SU-DHL-6 (cell line): ENCODE measurements at regions not wholly inside any gene's neighbourhood (a gene's known extent, or its start where the extent isn't known, plus 50 kb on each side); places are given as distances from the start of the nearest gene placed in this dataset.

Experiments used
- EZH2phosphoT487 ChIP-seq: fragments of 200-600 bp; sonication (generic), shearing (Covaris generic); conservative IDR thresholded peaks from 2 replicates; pipeline ENCODE4 v1.6.1; 2018; ENCODE audit warnings: mild to moderate bottlenecking, antibody characterized with exemption, low read length, moderate library complexity, mixed read lengths
- TF ChIP-seq, protein P1 (sequence below): fragments of 200-600 bp; sonication (generic); IDR thresholded peaks from one replicate; pipeline ENCODE4 v1.5.1; 2017; ENCODE audit warnings: antibody characterized with exemption, mild to moderate bottlenecking, low read length, moderate library complexity; ENCODE audit not compliant: insufficient read depth, poor library complexity, severe bottlenecking

DNA sequence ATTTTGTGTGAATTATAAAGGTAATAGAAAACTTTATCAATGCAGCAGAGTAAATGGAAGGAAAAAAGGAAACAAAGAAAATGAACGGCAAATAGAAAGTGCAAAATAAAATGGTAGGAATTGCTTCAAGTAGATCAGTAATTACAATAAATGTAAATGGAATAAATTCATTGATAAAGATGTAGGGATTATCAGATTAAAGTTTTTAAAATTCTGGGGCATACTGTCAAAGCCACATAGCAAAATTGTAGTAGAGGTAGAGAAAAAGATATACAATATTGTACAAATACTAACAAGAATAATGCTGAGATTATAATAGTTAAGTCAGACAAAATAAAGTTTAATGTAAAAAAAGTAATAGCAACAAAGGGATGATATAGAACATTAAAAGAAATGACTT is 94.7 kb downstream of the SMIM20 start:
- TF ChIP-seq, protein P1, sequence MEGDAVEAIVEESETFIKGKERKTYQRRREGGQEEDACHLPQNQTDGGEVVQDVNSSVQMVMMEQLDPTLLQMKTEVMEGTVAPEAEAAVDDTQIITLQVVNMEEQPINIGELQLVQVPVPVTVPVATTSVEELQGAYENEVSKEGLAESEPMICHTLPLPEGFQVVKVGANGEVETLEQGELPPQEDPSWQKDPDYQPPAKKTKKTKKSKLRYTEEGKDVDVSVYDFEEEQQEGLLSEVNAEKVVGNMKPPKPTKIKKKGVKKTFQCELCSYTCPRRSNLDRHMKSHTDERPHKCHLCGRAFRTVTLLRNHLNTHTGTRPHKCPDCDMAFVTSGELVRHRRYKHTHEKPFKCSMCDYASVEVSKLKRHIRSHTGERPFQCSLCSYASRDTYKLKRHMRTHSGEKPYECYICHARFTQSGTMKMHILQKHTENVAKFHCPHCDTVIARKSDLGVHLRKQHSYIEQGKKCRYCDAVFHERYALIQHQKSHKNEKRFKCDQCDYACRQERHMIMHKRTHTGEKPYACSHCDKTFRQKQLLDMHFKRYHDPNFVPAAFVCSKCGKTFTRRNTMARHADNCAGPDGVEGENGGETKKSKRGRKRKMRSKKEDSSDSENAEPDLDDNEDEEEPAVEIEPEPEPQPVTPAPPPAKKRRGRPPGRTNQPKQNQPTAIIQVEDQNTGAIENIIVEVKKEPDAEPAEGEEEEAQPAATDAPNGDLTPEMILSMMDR: no peak
- no peak for TF ChIP-seq EZH2phosphoT487
